ENCODE measurements at regions not wholly inside any gene's neighbourhood (a gene's known extent, or its start where the extent isn't known, plus 50 kb on each side); places are given as distances from the start of the nearest gene placed in this dataset.

DNA sequence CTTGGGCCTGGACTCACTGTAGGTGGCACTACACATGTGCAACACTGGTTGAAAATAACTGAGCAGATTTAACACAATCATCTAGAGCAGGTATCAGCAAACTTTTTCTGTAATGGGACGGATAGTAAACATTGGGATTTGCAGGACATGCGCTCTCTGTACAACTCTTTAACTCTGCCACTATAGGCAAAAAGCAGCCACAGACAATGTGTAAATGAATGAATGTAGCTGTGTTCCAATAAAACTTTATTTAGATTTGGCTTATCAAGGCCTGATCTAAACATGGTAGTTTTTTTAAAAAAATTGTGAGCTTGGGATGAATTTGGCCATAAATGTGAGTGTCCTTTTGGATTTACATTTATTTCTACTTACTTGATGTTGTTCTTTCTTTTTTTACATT is 407.3 kb downstream of the FAT4 start:
- TF ChIP-seq, protein P1, sequence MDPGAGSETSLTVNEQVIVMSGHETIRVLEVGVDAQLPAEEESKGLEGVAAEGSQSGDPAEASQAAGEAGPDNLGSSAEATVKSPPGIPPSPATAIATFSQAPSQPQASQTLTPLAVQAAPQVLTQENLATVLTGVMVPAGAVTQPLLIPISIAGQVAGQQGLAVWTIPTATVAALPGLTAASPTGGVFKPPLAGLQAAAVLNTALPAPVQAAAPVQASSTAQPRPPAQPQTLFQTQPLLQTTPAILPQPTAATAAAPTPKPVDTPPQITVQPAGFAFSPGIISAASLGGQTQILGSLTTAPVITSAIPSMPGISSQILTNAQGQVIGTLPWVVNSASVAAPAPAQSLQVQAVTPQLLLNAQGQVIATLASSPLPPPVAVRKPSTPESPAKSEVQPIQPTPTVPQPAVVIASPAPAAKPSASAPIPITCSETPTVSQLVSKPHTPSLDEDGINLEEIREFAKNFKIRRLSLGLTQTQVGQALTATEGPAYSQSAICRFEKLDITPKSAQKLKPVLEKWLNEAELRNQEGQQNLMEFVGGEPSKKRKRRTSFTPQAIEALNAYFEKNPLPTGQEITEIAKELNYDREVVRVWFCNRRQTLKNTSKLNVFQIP (CRISPR knock-in tag; IDR thresholded peaks at IDR 0.05; ENCODE audit: borderline replicate concordance, low read depth), result no peak
- TF ChIP-seq, protein P2, sequence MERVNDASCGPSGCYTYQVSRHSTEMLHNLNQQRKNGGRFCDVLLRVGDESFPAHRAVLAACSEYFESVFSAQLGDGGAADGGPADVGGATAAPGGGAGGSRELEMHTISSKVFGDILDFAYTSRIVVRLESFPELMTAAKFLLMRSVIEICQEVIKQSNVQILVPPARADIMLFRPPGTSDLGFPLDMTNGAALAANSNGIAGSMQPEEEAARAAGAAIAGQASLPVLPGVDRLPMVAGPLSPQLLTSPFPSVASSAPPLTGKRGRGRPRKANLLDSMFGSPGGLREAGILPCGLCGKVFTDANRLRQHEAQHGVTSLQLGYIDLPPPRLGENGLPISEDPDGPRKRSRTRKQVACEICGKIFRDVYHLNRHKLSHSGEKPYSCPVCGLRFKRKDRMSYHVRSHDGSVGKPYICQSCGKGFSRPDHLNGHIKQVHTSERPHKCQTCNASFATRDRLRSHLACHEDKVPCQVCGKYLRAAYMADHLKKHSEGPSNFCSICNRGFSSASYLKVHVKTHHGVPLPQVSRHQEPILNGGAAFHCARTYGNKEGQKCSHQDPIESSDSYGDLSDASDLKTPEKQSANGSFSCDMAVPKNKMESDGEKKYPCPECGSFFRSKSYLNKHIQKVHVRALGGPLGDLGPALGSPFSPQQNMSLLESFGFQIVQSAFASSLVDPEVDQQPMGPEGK (CRISPR knock-in tag; IDR thresholded peaks at IDR 0.05; ENCODE audit: borderline replicate concordance), result no peak
- no peak for TF ChIP-seq TCF4 (CRISPR knock-in tag; IDR thresholded peaks at IDR 0.05; ENCODE audit: borderline replicate concordance)
